SK-N-MC (cell line): ENCODE measurements at regions not wholly inside any gene's neighbourhood (a gene's known extent, or its start where the extent isn't known, plus 50 kb on each side); places are given as distances from the start of the nearest gene placed in this dataset.

Experiments
- EZH2 ChIP-seq: fragments of 200-600 bp; sonication (generic); IDR thresholded peaks from one replicate; pipeline ENCODE4 v1.6.1; 2017; ENCODE audit warnings: antibody characterized with exemption
- POLR2AphosphoS5 ChIP-seq: IDR thresholded peaks from 2 replicates; pipeline ENCODE4 v1.6.1; 2012; ENCODE audit warnings: mild to moderate bottlenecking, low read depth, low read length, borderline replicate concordance

GRCh38 chrX:68896581-68896980 lies 67.8 kb downstream of the EFNB1 start:
- TF ChIP-seq POLR2AphosphoS5 (no peak), EZH2 (no peak)
